RPMI7951 (cell line): ENCODE measurements at regions not wholly inside any gene's neighbourhood (a gene's known extent, or its start where the extent isn't known, plus 50 kb on each side); places are given as distances from the start of the nearest gene placed in this dataset.
A peak's percentile ranks its signal among the peaks of the same experiment; 100 is the strongest.
"Not testable (repeated sequence)": the region's sequence is repeated elsewhere in the genome, so short reads cannot be mapped to it uniquely, and the experiment has no call there.

Experiments
- DNase-seq: peaks from one replicate; pipeline ENCODE4 v3.0.0-alpha.2; 2012; ENCODE audit warnings: low read depth

GRCh38 chrX:152507168-152507567 is 56.1 kb upstream of the GABRA3 start:
- not testable (repeated sequence) for DNase-seq

DNA sequence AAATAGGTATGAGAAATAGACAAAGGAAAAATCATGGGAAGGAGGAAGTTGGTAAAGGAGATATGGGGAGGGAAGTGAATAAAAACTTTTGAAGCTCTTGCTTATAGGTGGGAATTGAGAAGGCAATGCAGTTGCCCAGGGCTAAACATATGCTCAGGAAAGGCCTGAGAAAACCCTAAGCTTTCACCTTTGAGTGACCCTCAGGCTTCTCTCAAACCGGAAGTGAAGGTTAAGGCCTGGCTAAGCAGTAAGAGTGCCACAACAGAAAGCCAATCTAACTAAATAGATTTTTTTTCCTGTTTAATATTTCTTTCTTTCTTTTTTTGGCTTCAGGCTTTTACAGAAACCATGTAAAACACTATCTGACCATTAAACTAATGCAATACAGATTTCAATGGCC is 69.5 kb upstream of the GABRA3 start:
- DNase-seq: peak; percentile 7

DNA sequence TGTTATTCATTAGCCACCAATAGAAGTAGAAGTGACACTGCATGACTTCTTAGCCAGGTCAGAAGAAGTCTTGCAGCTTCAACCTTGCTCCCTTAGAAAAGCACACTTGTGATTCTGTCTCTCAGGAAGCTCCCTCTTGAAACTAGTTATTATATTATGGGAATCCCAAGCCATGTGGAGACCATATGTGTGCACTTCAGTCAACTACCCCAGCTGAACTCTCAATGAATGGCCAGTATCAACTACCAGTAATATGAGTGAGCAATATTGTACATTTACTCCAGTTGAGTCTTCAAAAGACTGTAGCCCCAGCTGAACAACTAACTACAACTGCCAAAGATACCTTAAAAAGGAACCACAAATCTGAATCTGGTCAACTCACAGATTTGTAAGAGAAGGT is 77.1 kb upstream of the GABRA3 start:
- peak; percentile 37 for DNase-seq

- peak; percentile 17 for DNase-seq
Measured at GRCh38 chrX:152530967-152531366, 79.9 kb upstream of the GABRA3 start.

GRCh38 chrX:152537373-152537772 is 86.3 kb upstream of the GABRA3 start:
- DNase-seq: peak; percentile 8

DNA sequence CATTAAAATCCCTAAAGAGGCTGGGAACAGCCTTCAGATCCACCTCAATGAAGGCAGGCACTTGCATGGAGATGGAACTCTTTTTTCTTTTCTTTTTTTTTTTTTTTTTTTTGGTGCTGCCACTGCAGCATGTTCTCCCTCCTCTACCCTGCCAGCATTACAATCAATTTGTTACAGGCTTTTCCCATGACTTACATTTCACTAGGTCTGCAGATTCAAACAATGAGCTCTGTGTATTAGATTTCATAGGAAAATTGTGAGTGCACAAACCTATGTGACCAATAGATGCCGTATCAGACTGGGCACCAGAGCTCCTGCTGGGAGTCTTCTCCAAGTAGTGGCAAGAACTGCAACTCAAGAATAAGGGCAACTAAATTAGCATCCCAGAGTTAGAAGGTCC is 63.8 kb upstream of the GABRQ start:
- no peak for DNase-seq

- DNase-seq: peak; percentile 47
Measured at GRCh38 chrX:152575331-152575730, 62.4 kb upstream of the GABRQ start.

DNA sequence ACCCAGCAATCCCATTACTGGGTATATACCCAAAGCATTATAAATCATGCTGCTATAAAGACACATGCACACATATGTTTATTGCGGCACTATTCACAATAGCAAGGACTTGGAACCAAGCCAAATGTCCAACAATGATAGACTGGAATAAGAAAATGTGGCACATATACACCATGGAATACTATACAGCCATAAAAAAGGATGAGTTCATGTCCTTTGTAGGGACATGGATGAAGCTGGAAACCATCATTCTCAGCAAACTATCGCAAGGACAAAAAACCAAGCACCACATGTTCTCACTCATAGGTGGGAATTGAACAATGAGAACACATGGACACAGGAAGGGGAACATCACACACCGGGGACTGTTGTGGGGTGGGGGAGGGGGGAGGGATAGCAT is 50.2 kb upstream of the GABRQ start:
- not testable (repeated sequence) for DNase-seq
